NCI-H1105 treated with DMSO at 0.1 percent for 48 hours (cell line): ENCODE measurements at regions not wholly inside any gene's neighbourhood (a gene's known extent, or its start where the extent isn't known, plus 50 kb on each side); places are given as distances from the start of the nearest gene placed in this dataset.

ENCODE experiments used
- DNase-seq: peaks from one replicate; lab custom pipeline; 2025; lab: John Stamatoyannopoulos, UW

DNA sequence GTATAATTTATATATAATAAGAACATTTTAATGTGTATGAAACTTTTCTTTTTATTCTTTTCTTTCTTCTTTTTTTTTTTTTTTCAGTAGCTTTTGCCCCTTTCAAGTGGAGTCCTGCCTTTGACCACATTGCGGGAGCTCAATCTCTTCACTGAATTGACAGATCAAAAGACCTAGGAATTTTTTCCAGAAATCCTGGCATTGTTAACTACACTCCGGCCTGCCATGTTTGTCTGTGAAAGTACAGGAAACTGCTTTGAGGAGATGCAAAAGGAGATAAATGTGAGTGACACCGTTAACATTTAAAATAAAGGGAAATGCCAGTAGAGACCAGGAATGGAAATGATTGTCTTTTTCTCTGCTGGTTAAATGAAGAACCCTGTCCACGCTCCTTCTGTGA lies 159.3 kb upstream of the VCX3A start:
- DNase-seq = no peak

DNA sequence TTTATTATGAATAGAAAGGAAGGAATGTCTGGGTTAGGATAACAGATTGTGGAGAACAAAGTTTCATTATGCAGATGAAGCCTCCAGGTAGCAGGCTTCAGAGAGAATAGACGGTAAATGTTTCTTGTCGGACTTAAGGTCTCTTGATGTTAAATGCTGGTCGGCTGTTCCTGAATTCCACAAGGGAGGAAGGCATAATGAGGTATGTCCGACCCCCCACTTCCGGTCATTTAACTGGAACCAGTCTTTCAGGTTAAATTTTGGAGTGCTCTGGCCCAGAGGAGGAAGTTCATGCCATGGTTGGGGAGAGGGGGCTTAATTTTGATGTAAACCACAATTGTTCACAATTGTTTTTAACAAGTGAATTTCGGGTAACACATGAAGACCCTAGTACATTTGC lies 158.1 kb upstream of the VCX3A start:
- no peak for DNase-seq

- no peak for DNase-seq
These were observed 150.6 kb upstream of the VCX3A start for GRCh38 chrX:6685489-6685888.

GRCh38 chrX:6683353-6683752 lies 148.4 kb upstream of the VCX3A start:
- DNase-seq = no peak

DNA sequence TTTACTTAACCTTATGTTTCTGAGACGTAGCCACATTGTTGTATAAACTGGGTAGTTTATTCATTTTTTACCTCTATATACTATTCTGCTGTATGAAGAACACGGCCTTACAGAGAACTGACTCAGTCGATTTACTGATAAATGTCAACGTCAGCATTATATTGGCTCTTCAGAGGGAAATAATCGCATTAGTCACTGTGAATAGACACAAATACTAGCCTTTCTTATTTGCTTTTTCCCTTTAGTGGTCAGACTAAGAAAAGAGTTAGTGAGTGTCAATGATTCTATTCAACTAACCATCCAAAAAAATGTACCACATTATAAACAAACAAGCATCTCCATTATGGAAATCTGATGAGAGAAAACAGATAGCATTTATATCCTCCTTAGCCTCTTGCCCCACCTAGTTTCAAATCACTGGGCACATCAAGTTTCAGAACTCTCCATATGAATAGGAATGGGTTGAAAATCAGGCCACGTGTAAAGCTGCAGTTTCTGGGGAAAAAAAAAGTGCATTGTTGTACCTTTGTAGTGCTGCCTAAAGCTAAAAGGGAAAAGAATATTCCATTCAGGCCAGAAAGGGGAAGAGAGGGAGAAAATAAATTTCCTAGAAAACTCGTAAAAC lies 146.7 kb upstream of the VCX3A start:
- no peak for DNase-seq

DNA sequence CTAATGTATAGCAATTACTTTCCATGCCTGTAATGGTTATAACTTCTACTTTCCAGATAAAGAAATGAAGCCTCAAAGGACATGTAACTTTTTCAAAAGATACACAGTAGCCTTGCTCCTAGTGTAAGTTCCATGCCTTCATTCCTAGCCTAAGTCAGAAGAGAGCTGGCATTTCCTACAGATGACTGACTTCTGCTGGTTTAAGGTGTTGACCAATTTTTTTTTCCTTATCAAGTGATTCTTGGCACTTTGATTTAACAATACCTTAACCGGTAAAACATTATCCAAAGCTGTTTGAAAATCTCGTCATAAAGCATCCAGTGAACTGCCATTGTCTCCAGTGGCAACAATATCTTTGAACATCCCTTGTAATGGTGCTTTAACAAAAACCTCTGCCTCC lies 145.1 kb upstream of the VCX3A start:
- DNase-seq = no peak

GRCh38 chrX:6679550-6679949 lies 144.6 kb upstream of the VCX3A start:
- DNase-seq = no peak

DNA sequence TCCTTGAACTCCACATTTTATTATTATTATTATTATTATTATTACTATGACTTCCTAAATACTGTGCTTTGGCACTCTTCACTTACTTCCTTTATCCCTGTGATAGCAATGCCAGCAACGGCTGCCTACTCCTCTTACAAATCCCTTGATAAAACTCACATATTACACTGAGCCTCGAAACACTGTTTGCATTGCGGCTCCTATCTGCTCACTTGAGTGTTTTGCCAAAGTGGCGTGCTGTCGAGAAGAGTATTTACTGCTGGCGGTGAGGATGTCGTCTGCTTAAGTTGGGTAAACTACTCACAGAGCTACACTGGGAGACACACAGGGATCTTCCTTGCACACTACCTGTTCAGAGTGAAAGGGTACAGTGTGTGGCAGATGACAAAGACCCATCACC lies 143.4 kb upstream of the VCX3A start:
- DNase-seq = peak; percentile 31

DNA sequence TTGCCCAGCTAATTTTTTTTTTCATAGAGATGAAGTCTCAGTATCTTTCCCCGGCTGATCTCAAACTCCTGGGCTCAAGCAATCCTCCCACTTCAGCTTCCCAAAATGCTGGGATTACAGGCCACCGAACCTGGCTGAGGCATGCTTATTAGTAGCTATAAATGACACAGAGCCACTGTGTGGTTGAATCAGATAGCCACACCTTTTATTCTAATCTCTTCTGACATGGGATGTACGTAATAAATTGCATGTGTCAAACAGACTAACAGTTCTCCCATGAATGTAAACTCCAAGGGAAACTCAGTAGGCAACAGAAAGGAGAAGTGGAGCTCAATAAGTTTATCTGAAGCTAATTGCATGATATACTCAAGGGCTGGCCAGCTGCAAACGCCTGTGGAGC lies 139.8 kb upstream of the VCX3A start:
- DNase-seq = no peak

DNA sequence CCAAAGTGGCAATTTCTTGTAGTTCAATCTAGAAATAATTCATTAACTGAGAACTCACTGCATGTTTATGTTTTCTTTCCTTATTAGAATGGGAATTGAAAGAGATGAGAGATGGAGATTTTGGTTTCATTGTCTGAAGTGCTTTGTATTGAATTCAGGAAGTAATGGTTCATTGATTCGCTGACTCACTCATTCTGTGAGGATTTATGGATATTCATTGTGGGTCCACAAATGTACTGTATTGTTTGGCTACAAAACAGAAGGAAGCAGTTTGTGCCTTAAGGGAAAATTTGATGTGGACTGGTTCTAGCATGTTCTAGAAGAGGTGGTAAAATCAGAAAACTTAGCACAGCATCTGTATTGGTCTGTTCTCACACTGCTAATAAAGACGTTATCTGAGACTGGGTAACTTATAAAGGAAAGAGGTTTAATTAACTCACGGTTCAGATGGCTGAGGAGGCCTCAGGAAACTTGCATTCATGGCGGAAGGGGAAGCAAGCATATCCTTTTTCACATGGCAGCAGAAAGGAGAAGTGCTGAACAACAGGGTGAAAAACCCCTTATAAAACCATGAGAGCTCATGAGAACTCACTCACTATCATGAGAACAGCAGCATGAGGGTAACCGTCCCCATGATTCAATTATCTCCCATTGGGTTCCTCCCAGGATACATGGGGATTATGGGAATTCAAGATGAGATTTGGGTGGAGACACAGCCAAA lies 132.3 kb upstream of the VCX3A start:
- no peak for DNase-seq

DNA sequence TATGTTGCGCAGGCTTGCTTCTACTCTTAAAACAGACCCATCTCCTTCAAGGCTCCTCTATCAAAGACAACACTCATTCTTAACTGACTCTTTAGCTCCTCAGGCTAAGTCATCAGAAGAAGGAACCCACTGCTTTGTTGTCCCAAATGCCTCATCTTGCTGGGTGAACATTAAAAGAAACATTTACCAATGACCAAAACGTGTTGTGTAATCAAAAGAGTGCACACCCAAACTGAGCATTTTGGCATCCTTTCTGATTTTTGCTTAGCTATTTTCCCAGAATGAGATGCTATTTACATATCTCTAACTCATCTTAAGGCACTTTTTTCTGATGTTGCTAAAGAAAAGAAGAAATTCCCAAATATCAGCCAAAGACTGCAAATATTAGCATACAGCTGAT lies 131.7 kb upstream of the VCX3A start:
- DNase-seq = no peak

DNA sequence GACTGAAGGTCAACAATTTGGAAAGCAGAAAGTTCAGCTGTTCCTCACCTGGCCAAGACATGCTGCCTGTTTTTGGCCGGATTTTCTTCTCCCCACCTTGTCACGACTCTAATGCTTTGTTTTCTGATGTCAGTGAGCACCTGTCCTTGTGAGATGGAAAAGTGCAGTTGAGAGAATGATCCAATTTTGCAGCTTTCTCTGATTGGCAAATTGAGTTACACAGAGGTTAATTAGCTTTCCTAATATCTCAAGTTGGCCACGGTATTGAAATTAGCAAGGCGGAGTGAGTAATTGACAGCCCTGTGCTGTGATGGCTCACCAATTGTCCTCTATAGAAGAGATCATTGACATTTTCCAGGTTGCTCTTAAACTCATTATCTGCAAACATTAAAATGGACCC lies 126.8 kb upstream of the VCX3A start:
- no peak for DNase-seq

DNA sequence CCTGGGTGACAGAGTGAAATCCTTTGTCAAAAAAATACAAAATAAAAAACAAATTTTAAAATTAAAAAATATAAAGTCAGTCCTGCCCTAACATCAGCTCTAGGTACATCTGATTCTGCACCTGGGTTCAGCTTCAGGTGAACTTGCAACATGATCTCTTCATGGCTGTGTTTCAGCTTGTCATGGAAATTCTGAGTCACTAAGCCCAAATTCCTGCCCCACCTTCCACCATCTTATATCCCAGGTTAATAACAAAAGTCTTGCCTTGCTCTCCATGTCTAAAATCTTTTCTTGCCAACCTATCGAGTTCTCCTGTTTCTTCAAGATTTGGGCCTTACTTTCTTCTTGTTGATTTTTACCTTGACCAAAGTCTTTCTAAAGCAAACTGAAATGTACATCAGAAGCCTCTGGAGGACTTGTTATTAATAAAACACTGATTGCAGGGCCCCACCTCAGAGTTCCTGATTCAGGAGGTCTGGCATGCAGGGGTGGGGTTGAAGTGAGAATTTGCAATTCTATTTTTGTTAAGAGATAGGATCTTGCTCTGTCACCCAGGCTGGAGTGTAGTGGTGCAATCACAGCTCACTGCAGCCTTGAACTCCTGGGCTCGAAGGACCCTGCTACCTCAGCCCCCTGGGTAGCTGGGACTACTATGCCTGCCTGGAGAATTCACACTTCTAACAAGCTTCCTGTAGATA lies 125.8 kb upstream of the VCX3A start:
- DNase-seq = no peak

DNA sequence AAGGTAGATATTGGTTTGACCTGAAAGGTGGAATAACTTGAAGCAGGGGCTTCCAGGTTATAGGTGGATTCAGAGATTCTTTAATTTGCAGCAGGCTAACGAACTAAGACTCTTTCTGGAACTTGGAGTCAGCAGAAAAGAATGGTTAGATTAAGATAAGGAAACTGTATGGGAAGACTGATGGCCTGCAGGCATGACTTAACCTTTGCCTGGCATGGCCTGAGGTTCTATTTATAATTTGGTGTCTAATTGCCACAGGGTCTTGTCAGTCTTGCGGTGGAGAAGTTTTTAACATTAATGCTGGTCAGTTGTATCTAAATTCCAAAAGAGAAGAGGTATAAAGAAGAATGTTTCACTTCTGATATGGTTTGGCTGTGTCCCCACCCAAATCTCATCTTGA lies 110.3 kb upstream of the VCX3A start:
- DNase-seq = no peak

- no peak for DNase-seq
These were observed 109.5 kb upstream of the VCX3A start for GRCh38 chrX:6644411-6644810.

DNA sequence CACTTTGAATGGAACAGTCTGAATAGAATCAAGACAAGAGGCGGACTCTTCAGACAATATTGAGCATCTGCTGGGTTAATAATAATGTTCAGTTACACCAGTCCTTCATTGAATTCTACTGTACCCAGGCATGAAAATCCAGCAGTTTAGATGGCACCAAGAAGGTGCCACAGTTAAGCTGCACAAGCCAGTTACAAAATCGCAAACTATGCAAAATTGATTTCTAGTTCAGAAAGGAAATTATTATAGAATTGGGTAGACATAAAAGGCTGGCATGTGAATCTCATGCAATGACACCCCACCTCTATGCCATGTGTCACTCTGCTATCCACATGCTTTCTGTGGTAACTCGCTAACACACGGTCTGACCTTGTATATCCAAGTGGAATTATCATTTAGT lies 105.8 kb upstream of the VCX3A start:
- no peak for DNase-seq

DNA sequence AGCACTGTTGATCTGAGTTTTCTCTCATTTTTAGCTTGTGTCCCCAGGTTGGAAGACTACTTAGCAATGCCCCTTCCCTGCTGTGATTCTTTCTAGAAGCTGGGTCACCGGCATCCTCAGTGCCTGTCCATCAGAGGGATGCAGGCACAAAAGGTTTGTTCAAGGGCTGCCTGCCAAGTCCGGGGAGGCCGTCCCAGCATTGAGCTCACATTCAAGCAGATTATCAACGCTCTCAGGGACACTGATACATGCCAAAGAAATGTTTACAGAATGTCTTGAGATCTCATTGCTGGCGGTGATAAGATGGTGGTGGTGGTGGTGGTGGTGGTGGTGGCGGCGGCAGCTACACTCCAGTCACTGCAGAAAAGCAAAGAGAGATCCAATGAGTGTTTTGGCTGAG lies 79.6 kb upstream of the VCX3A start:
- DNase-seq = no peak

DNA sequence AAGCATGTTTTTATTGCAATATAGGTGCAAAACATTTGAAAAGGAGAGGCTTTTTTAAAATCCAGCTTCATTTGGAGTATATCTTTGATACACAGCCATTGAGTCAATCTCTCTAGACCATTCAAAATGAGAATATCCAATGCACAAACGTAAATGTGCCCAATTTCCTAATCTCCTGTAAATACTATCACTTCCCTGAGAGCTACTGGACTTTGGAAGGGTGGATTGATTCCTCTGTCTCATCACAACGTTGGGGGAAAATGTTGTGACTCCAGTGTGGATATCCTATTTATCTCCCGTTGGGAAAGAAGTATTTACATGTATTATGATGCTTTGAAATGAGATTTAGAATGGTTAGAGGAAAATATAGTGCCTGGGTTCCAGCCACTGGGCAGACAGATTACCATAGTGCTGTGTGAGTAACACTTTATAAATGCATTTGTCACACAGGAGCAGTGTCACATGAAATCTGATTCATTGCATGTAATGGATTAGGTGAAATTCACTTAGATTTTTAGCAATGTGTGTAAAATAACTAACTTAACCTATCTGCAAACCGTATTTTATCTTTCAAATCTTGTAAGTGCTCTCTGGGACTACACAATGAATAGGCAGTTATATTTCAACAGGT lies 64.4 kb upstream of the VCX3A start:
- DNase-seq = no peak
